Muscle of leg (tissue), 3 donors: ENCODE measurements at regions not wholly inside any gene's neighbourhood (a gene's known extent, or its start where the extent isn't known, plus 50 kb on each side); places are given as distances from the start of the nearest gene placed in this dataset.

Experiments
- DNase-seq: peaks from one replicate; pipeline ENCODE4 v3.0.0; 2013
- H3K27ac ChIP-seq: one replicate; pipeline ENCODE4 v1.5.1; 2013; ENCODE audit warnings: mild to moderate bottlenecking, low read length, control low read depth
- H3K27me3 ChIP-seq: one replicate; pipeline ENCODE4 v1.6.1; 2013; ENCODE audit warnings: low read length; ENCODE audit not compliant: control insufficient read depth, insufficient read depth
- H3K36me3 ChIP-seq: one replicate; pipeline ENCODE4 v1.6.1; 2013; ENCODE audit warnings: low read length; ENCODE audit not compliant: control insufficient read depth, insufficient read depth
- H3K4me1 ChIP-seq: one replicate; pipeline ENCODE4 v1.6.1; 2013; ENCODE audit warnings: low read length; ENCODE audit not compliant: control insufficient read depth, insufficient read depth
- H3K4me3 ChIP-seq: one replicate; pipeline ENCODE4 v1.5.1; 2013; ENCODE audit warnings: low read length, control low read depth
- H3K9me3 ChIP-seq: replicated peaks from 2 replicates; pipeline ENCODE4 v1.6.1; 2013; ENCODE audit warnings: low read depth, low read length; ENCODE audit not compliant: control insufficient read depth
- WGBS: methylation state at CpG from one replicate; pipeline ENCODE4 v1.1.5; 2013; ENCODE audit warnings: missing lambda C conversion rate; ENCODE audit not compliant: insufficient coverage; 5-methylcytosine and 5-hydroxymethylcytosine counted together

- H3K4me3 ChIP-seq: no peak overlapping the region
- no peaks in the 10 kb centered on the region for H3K4me1 ChIP-seq
- no CpG with 5 or more reads among the region's 2 CpGs for WGBS
- no peak overlapping the region for H3K27ac ChIP-seq
- peak; percentile 46 for DNase-seq
- no peaks in the 10 kb centered on the region for H3K27me3 ChIP-seq
- H3K36me3 ChIP-seq: no peaks in the 10 kb centered on the region
- H3K9me3 ChIP-seq: no peaks in the 10 kb centered on the region
Observed at GRCh38 chr17:12463102-12463501, 202.6 kb upstream of the MYOCD start.

- Histone ChIP-seq H3K4me3 (no peak overlapping the region), H3K27ac (no peak overlapping the region), H3K4me1 (no peaks in the 10 kb centered on the region), H3K9me3 (no peaks in the 10 kb centered on the region), H3K27me3 (no peaks in the 10 kb centered on the region), H3K36me3 (no peaks in the 10 kb centered on the region)
- WGBS: no CpG with 5 or more reads among the region's 7 CpGs
- no peak for DNase-seq
Observed at GRCh38 chr17:12472252-12473173, 193.2 kb upstream of the MYOCD start.

GRCh38 chr17:12478311-12478710, 187.4 kb upstream of the MYOCD start:
- no peak for DNase-seq
- Histone ChIP-seq H3K4me3 (no peak overlapping the region), H3K9me3 (no peaks in the 10 kb centered on the region), H3K36me3 (no peaks in the 10 kb centered on the region), H3K27me3 (no peaks in the 10 kb centered on the region), H3K27ac (no peak overlapping the region), H3K4me1 (no peaks in the 10 kb centered on the region)
- WGBS: no CpG with 5 or more reads among the region's 7 CpGs

GRCh38 chr17:12485361-12485906, 180.3 kb upstream of the MYOCD start:
- Histone ChIP-seq H3K27me3 (no peaks in the 10 kb centered on the region), H3K4me3 (no peak overlapping the region), H3K36me3 (no peaks in the 10 kb centered on the region), H3K4me1 (no peaks in the 10 kb centered on the region), H3K27ac (no peak overlapping the region), H3K9me3 (no peaks in the 10 kb centered on the region)
- DNase-seq: no peak
- 100% methylated on average over 1 of the region's 4 CpGs for WGBS

- no peaks in the 10 kb centered on the region for H3K27me3 ChIP-seq
- DNase-seq: peak; percentile 7
- WGBS: no CpG with 5 or more reads among the region's 3 CpGs
Observed at GRCh38 chr17:12489325-12489724, 176.4 kb upstream of the MYOCD start.

GRCh38 chr17:12492450-12492849, 173.2 kb upstream of the MYOCD start:
- no peak overlapping the region for H3K4me3 ChIP-seq
- WGBS: no CpG with 5 or more reads among the region's 3 CpGs
- no peak overlapping the region for H3K27ac ChIP-seq
- no peaks in the 10 kb centered on the region for H3K27me3 ChIP-seq
- H3K9me3 ChIP-seq: no peaks in the 10 kb centered on the region
- DNase-seq: peak; percentile 36
- H3K4me1 ChIP-seq: no peaks in the 10 kb centered on the region
- H3K36me3 ChIP-seq: no peaks in the 10 kb centered on the region

More at GRCh38 chr17:12489325-12489724, 176.4 kb upstream of the MYOCD start:
- no peaks in the 10 kb centered on the region for H3K9me3 ChIP-seq
- H3K36me3 ChIP-seq: no peaks in the 10 kb centered on the region
- H3K4me1 ChIP-seq: no peaks in the 10 kb centered on the region
- no peak overlapping the region for H3K4me3 ChIP-seq
- no peak overlapping the region for H3K27ac ChIP-seq

GRCh38 chr17:12505866-12506265, 159.8 kb upstream of the MYOCD start:
- H3K36me3 ChIP-seq: no peaks in the 10 kb centered on the region
- H3K4me3 ChIP-seq: no peak overlapping the region
- no peak overlapping the region for H3K27ac ChIP-seq
- H3K4me1 ChIP-seq: no peaks in the 10 kb centered on the region
- WGBS: no CpG with 5 or more reads among the region's 2 CpGs
- H3K27me3 ChIP-seq: no peaks in the 10 kb centered on the region
- no peaks in the 10 kb centered on the region for H3K9me3 ChIP-seq
- no peak for DNase-seq

GRCh38 chr17:12507026-12507595, 158.6 kb upstream of the MYOCD start:
- H3K4me1 ChIP-seq: no peaks in the 10 kb centered on the region
- 83% methylated on average over 7 of the region's 9 CpGs for WGBS
- no peaks in the 10 kb centered on the region for H3K36me3 ChIP-seq
- H3K9me3 ChIP-seq: no peaks in the 10 kb centered on the region
- H3K27ac ChIP-seq: no peak overlapping the region
- DNase-seq: no peak
- no peak overlapping the region for H3K4me3 ChIP-seq
- no peaks in the 10 kb centered on the region for H3K27me3 ChIP-seq

- Histone ChIP-seq H3K27me3 (no peaks in the 10 kb centered on the region), H3K4me1 (no peaks in the 10 kb centered on the region), H3K27ac (no peak overlapping the region), H3K9me3 (no peaks in the 10 kb centered on the region), H3K4me3 (no peak overlapping the region), H3K36me3 (no peaks in the 10 kb centered on the region)
- DNase-seq: no peak
- no CpG with 5 or more reads among the region's 1 CpG for WGBS
Observed at GRCh38 chr17:12509801-12510200, 155.9 kb upstream of the MYOCD start.

GRCh38 chr17:12510535-12510934, 155.2 kb upstream of the MYOCD start:
- H3K36me3 ChIP-seq: no peaks in the 10 kb centered on the region
- H3K27me3 ChIP-seq: no peaks in the 10 kb centered on the region
- no peaks in the 10 kb centered on the region for H3K9me3 ChIP-seq
- no peaks in the 10 kb centered on the region for H3K4me1 ChIP-seq
- no peak for DNase-seq
- no peak overlapping the region for H3K27ac ChIP-seq
- no peak overlapping the region for H3K4me3 ChIP-seq
- WGBS: no CpG with 5 or more reads among the region's 3 CpGs
